ENCODE measurements at regions not wholly inside any gene's neighbourhood (a gene's known extent, or its start where the extent isn't known, plus 50 kb on each side); places are given as distances from the start of the nearest gene placed in this dataset.

GRCh38 chr3:23704298-23704697 lies 101.5 kb upstream of the UBE2E1 start:
- no peak for TF ChIP-seq CTCF (IDR thresholded peaks at IDR 0.05)
- TF ChIP-seq POLR2AphosphoS5 (IDR thresholded peaks at IDR 0.05) = no peak
- TF ChIP-seq POLR2A (IDR thresholded peaks at IDR 0.05) = no peak
